ENCODE measurements at regions not wholly inside any gene's neighbourhood (a gene's known extent, or its start where the extent isn't known, plus 50 kb on each side); places are given as distances from the start of the nearest gene placed in this dataset.
"Not testable (repeated sequence)": the region's sequence is repeated elsewhere in the genome, so short reads cannot be mapped to it uniquely, and the experiment has no call there.

DNA sequence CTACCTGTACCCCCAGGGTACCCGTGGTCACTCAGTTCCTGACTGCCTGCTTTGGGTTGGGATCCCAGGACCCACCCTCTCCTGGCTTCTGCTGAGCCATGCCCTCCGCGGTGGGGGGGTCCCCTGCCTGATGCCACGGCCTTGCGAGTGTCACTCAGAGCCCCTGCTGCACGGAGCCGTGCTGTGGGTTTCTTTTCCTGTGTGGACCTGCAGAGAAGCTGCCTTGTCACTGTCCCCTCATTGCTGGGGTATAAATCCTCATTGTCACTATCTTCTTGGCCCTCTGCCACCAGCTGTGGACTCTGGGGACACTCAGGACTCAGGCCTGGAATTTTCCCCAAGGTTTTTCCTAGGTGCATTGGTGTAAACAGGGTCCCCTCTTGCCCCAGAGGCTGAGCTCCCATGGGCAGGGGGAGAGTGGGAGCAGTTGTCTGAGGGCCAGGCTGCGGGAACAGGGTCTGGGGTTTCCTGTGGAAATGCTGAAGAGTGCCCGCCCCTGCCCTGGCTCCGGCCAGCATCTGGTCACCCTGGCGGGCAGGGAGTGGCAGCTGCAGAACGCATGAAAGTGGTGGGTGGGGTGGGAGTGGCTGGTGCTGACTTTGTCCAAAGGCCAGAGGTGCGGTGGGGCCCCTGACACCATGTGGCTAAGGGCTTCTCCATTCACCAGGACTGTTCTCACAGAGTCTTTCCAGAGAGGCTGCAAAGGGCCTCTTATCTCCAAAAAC is 191.7 kb downstream of the GOLGA6L6 start:
- H3K4me3 ChIP-seq (ENCODE audit: low read length) = no peak overlapping the region
- DNase-seq (ENCODE audit: low read depth, low spot score) = no peak

DNA sequence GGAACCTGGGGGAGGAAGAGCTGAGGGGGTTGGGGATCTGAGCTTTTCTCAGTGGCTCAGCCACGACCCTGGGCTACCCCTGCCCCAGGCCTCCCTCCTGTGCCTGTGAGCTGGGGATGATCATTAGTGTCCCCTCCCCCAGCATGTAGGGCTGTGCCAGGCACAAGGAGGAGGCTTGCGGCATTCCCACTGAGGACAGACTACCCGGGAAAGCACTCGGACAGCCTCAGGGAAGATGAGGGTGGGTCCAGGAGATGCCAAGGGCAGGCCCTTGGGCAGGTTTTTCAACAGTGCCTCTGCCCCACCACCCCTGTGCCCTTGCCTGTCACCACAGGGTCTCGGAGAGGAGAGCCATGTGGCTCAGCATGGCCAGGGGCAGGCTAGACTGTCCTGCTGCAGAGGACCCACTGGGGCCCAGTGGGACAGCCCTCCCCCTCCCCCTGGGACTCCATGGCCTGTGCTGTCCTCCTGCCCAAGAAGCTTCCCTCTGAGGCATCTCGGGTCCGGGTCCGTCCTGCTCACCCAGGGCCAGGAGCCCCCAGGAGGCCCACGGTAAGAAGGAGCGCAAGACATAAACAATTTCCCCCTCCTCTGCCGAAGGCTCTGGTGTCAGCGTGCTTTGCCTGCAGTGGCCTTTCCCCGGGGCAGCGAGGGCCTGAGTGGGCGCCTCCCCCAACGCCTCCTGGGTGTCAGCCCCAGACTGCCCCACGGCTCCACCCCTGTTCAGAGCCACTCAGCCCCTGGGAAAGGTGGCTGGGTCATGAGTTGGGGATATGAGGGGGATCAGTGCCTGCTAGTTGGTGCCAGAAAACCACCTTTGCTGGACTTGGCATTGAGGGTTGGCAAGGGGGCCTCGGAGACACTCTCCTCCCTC is 192.5 kb downstream of the GOLGA6L6 start:
- DNase-seq (ENCODE audit: low read depth, low spot score) = no peak
- H3K4me3 ChIP-seq (ENCODE audit: low read length) = no peak overlapping the region

DNA sequence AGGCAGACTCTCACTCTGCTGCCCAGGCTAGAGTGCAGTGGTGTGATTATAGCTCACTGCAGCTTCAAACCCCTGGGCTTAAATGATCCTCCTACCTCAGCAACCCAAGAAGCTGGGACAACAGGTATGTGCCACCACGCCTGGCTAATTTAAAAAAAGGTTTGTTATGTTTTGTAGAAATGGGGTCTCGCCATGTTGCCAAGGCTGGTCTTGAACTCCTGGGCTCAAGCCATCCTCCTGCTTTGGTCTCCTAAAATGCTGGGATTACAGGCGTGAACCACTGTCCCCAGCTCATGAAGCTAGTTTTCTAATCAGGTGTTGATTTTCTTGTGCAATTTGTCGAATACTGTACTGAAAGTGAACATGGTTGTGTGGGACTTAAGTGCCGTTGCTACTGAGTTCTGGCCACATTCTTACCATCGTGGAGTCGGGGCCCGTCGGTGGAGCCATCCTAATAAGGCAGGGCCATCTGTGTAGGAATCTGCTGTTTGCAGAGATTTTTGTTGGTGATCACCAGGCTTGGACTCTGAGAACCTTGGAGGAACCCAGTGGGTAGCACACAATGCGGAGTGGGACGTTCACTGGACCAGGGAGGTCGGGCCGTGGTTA is 193.2 kb downstream of the GOLGA6L6 start:
- H3K4me3 ChIP-seq (ENCODE audit: low read length) = no peak overlapping the region
- DNase-seq (ENCODE audit: low read depth, low spot score) = no peak

DNA sequence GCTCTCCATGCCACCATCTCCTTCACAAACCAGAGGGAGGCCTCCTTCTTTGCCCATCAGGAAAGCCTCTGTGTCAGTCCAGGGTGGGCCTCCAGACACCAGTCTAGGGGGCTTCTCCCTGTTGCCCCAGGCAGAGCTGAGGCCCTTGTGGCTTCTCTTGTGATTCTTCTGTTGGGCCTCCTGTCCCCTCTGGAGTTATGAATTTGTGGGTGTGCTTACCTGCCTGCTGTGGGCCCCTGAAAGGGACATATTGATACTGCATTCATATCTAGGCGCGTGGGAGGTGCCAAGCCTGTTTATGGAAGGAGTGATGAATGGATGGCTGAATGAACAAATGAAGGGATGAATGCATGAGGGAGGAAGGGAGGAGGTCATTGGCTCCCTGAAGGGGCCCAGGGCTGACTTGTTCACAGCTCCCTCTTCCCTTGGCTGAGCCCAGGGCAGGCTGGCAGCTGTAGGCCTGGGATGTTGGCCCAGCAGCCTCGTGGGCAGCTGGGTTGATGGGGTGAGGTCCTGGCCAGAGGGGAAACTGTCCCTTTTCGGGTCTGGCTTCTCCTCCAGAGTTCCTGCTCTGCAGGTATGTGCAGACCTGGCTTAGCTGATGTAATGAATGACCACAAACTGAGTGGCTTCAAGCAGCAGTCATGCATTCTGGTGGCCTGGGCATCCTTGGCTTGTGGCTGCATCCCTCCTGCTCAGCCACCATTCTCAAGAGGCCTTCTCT is 195.4 kb downstream of the GOLGA6L6 start:
- no peak overlapping the region for H3K4me3 ChIP-seq (ENCODE audit: low read length)
- DNase-seq (ENCODE audit: low read depth, low spot score) = no peak

DNA sequence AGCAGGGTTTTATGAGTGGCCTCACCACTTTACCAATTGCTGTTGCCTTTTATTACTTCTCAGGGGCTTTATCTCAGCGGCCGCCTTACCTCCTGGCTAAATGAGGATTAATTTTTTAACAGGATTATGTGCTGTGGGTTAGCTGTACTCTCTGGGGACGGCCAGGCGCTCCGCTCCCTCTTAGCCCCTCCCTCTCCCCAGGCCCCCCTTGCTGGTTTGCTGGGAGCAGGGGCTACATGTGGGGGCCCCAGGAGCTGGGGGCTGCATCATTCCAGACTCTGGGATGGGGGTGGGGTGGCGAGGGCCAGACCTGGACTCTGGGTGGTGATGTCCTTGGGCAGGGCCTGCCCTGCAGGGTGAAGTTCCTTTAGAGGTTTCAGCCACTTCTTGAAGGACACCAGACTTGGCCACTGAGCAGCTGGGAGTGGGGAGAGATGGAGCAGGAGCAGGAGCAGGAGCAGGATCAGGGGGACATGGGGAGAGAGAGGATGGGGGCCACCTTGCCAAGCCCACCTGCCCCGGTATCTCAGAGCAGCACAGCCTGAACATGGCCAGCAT is 196.1 kb downstream of the GOLGA6L6 start:
- no peak for DNase-seq (ENCODE audit: low read depth, low spot score)
- no peak overlapping the region for H3K4me3 ChIP-seq (ENCODE audit: low read length)

DNA sequence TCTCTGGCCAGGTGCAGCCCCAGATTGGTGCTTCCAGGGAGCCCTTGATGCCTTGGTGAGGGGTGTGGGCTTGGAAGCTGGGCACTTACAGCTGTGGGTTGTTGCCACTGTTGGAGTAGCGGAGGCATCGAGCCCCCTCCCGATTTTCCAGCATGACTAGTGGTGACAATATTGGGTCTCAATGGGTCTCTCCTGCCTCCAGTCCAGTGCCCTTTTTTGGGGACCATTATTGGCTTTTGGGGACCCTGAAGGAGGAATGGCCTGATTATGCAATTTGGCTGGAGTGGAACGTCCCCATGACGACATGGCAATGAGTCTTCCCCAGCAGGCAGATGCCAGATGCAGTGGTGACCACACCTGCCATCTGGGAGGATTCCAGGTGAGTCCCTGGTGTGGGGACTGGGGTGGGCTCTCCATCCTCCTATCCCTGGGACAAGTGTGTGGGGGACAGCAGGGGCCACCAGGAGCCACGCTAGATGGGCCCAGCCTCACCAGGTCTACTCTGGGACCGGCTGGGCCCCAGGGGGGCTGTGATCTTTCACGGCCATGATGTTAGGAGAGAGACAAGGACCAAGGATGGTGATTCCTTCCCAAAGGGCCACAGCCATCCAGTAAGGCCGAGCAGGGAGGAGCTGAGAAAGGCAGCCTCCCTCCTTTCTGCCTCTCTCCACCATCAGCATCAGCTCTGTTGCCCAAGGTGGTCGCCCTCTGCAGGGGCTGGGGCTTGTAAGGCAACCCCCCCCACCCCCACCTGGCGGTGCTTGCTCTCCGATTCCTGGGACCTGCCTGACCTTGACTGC is 196.8 kb downstream of the GOLGA6L6 start:
- no peak overlapping the region for H3K4me3 ChIP-seq (ENCODE audit: low read length)
- DNase-seq (ENCODE audit: low read depth, low spot score) = no peak

DNA sequence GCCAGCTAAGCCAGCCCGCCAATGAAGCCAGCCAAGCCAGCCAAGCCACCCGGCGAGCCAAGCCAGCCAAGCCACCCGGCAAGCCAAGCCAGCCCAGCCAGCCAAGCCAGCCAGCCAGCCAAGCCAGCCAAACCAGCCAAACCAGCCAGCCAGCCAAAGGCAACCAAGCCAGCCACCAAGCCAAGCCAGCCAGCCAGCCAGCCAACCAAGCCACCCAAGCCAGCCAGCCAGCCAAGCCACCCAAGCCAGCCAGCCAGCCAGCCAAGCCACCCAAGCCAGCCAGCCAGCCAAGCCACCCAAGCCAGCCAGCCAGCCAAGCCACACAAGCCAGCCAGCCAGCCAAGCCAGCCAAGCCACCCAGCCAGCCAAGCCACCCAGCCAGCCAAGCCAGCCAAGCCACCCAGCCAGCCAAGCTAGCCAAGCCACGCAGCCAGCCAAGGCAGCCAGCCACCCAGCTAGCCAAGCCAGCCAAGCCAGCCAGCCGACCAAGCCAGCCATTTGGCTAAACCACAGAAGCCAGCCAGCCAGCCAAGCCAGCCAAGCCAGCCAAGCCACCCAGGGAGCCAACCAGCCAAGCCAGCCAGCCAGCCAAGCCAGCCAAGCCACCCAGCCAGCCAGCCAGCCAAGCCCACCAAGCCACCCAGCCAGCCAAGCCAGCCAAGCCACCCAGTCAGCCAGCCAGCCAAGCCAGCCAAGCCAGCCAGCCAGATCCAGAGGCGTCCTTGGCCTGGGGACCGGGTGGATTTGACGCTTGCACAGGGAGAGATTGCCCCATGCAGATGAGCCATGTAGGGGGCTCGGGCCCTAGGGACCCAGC is 198.0 kb downstream of the GOLGA6L6 start:
- H3K4me3 ChIP-seq (ENCODE audit: low read length); DNase-seq (ENCODE audit: low read depth, low spot score): not testable (repeated sequence)

DNA sequence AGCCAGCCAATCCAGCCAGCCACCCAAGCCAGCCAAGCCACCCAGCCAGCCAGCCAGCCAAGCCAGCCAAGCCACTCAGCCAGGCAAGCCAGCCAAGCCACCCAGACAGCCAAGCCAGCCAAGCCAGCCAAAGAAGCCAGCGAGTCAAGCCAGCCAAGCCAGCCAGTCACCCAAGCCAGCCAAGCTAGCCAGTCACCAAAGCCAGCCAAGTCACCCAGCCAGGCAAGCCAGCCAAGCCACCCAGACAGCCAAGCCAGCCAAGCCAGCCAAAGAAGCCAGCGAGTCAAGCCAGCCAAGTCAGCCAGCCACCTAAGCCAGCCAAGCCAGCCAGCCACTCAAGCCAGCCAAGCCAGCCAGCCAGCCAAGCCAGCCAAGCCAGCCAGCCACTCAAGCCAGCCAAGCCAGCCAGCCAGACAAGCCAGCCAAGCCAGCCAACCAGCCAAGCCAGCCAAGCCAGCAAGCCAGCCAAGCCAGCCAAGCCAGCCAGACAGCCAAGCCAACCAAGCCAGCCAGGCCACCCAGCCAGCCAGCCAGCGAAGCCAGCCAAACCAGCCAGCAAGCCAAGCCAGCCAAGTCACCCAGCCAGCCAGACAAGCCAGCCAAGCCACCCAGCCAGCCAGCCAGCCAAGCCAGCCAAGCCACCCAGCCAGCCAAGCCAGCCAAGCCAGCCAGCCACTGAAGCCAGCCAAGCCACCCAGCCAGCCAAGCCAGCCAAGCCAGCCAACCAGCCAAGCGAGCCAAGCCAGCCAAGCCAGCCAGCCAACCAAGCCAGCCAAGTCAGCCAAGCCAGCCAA is 198.8 kb downstream of the GOLGA6L6 start:
- not testable (repeated sequence) for H3K4me3 ChIP-seq (ENCODE audit: low read length); DNase-seq (ENCODE audit: low read depth, low spot score)

DNA sequence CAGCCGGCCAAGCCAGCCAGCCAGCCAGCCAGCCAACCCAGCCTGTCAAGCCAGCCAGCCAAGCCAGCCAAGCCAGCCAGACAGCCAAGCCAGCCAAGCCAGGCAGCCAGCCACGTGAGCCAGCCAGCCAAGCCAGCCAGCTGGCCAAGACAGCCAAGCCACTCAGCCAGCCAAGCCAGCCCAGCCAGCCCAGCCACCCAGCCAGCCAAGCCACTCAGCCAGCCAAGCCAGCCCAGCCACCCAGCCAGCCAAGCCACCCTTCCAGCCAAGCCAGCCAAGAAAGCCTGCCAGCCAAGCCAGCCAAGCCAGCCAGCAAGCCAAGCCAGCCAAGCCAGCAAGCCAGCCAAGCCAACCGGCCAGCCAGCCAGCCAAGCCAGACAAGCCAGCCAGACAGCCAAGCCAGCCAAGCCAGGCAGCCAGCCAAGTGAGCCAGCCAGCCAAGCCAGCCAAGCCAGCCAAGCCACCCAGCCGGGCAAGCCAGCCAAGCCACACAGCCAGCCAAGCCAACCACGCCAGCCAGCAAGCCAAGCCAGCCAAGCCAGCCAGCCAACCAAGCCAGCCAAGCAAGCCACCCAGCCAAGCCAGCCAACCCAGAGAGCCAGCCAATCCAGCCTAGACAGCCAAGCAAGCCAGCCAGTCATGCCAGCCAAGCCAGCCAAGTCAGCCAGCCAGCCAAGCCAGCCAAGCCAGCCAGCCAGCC is 199.5 kb downstream of the GOLGA6L6 start:
- H3K4me3 ChIP-seq (ENCODE audit: low read length) = no peak overlapping the region
- DNase-seq (ENCODE audit: low read depth, low spot score) = no peak

GRCh38 chr15:20340931-20341661 is 200.5 kb downstream of the GOLGA6L6 start:
- no peak for DNase-seq (ENCODE audit: low read depth, low spot score)
- no peak overlapping the region for H3K4me3 ChIP-seq (ENCODE audit: low read length)

DNA sequence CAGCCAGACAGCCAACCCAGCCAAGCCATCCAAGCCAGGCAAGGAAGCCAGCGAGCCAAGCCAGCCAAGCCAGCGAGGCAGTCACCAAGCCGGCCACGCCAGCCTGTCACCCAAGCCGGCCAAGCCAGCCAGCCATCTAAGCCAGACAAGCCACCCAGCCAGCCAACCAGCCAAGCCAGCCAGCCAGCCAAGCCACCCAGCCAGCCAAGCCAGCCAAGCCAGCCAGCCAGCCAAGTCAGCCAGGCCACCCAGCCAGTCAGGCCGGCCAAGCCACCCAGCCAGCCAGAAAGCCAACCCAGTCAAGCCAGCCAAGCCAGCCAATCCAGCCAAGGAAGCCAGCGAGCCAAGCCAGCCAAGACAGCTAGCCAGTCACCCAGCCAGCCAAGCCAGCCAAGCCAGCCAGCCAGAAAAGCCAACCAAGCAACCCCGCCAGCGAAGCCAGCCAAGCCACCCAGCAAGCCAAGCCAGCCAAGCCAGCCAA is 201.2 kb downstream of the GOLGA6L6 start:
- DNase-seq (ENCODE audit: low read depth, low spot score) = no peak

DNA sequence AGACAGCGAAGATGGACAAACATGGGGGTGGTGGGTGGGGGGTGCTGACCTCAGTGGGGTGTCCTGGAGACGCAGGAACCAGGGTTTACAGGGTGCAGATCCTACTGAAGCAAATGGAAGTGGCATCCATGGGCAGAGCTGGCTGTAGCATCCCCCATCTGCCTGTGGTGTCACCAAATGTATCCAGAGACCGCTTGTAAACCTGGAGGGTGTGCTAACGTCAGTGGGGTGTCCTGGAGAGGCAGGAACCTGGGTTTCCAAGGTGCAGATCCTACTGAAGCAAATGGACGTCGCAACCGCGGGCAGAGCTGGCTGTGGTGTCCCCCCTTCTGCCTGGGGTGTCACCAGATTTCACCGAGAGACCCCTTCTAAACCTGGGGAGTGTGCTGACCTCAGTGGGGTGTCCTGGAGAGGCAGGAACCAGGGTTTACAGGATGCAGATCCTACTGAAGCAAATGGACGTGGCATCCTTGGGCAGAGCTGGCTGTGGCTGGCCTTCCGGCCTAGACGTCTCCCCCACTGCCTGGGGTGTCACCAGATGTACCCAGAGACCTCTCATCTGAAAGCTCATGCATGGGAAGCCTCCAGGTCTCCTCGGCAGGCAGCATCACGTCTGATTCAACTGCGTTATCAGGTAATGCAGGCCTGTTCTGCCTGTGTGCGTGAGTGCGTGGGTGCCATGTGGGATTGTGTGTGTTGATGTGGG is 202.4 kb downstream of the GOLGA6L6 start:
- not testable (repeated sequence) for H3K4me3 ChIP-seq (ENCODE audit: low read length); DNase-seq (ENCODE audit: low read depth, low spot score)

More for the DNA sequence above, 201.2 kb downstream of the GOLGA6L6 start:
- no peak overlapping the region for H3K4me3 ChIP-seq (ENCODE audit: low read length)

GRCh38 chr15:20338671-20339070 is 202.9 kb downstream of the GOLGA6L6 start:
- not testable (repeated sequence) for DNase-seq (ENCODE audit: low read depth, low spot score); H3K4me3 ChIP-seq (ENCODE audit: low read length)

- not testable (repeated sequence) for DNase-seq (ENCODE audit: low read depth, low spot score); H3K4me3 ChIP-seq (ENCODE audit: low read length)
These were observed 204.4 kb downstream of the GOLGA6L6 start for GRCh38 chr15:20337238-20337637.

DNA sequence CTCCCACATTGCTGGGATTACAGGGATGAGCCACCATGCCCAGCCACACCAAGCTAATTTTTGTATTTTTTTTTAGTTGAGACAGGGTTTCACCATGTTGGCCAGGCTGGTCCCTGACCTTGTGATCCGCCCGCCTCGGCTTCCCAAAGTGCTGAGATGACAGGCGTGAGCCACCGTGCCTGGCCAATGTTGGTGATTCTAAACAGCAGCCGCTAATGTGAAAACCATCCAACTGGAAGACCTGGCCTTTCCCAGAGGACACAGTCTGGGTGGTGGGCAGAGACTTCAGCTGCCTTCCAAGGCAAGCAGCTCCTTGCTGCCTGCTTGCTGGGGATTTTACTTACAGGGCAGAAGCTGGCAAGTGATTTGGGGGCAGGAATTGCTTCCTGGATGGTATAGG is 207.1 kb downstream of the GOLGA6L6 start:
- not testable (repeated sequence) for DNase-seq (ENCODE audit: low read depth, low spot score); H3K4me3 ChIP-seq (ENCODE audit: low read length)

Measured in Jurkat, Clone E6-1 (cell line).